ENCODE measurements at regions not wholly inside any gene's neighbourhood (a gene's known extent, or its start where the extent isn't known, plus 50 kb on each side); places are given as distances from the start of the nearest gene placed in this dataset.

GRCh38 chr6:167420858-167421766 lies 96.2 kb downstream of the TTLL2 start (continued):
- no peak for TF ChIP-seq ZBTB46 (CRISPR knock-in tag; IDR thresholded peaks at IDR 0.05; ENCODE audit: borderline replicate concordance)
- peak; percentile 81 for TF ChIP-seq ZNF441 (CRISPR knock-in tag; IDR thresholded peaks at IDR 0.05; ENCODE audit: borderline replicate concordance)
- TF ChIP-seq MLXIP (CRISPR knock-in tag; IDR thresholded peaks at IDR 0.05; ENCODE audit: borderline replicate concordance) = no peak
- no peak for TF ChIP-seq ZNF646 (CRISPR knock-in tag; IDR thresholded peaks at IDR 0.05)
- no peak for TF ChIP-seq ZSCAN9 (CRISPR knock-in tag; IDR thresholded peaks at IDR 0.05; ENCODE audit: borderline replicate concordance)
- TF ChIP-seq ZNF430 (CRISPR knock-in tag; IDR thresholded peaks at IDR 0.05) = peak; percentile 79; the same call in 1 of the 2 replicates
- no peak for TF ChIP-seq CENPBD1 (CRISPR knock-in tag; IDR thresholded peaks at IDR 0.05; ENCODE audit: borderline replicate concordance, low read depth)
- TF ChIP-seq ARNT2 (CRISPR knock-in tag; IDR thresholded peaks at IDR 0.05; ENCODE audit: low read depth) = peak; percentile 65; the same call in 1 of the 2 replicates
- TF ChIP-seq JUNB (CRISPR knock-in tag; IDR thresholded peaks at IDR 0.05; ENCODE audit: borderline replicate concordance) = no peak
- TF ChIP-seq MYNN (CRISPR knock-in tag; IDR thresholded peaks at IDR 0.05; ENCODE audit: low read depth) = no peak
- TF ChIP-seq ZNF343 (CRISPR knock-in tag; IDR thresholded peaks at IDR 0.05) = peak; percentile 86; the same call in 1 of the 2 replicates
- no peak for TF ChIP-seq ZNF333 (CRISPR knock-in tag; IDR thresholded peaks at IDR 0.05; ENCODE audit: borderline replicate concordance)
- TF ChIP-seq ZBTB7B (CRISPR knock-in tag; IDR thresholded peaks at IDR 0.05) = peak; percentile 84
- no peak for TF ChIP-seq ZNF362 (CRISPR knock-in tag; IDR thresholded peaks at IDR 0.05; ENCODE audit: borderline replicate concordance)
- TF ChIP-seq CBX1 (IDR thresholded peaks at IDR 0.05; ENCODE audit: low read depth) = no peak
